GM18511 (cell line): ENCODE measurements at regions not wholly inside any gene's neighbourhood (a gene's known extent, or its start where the extent isn't known, plus 50 kb on each side); places are given as distances from the start of the nearest gene placed in this dataset.

Experiments
- ATAC-seq: cut with Tn5 transposase; IDR thresholded peaks from one replicate; pipeline ENCODE4 v1.9.1; 2021; ENCODE audit warnings: mild to moderate bottlenecking, moderate library complexity; ENCODE audit not compliant: unreplicated experiment

- ATAC-seq: no peak
Measured at GRCh38 chr15:31455499-31455898, 128.9 kb downstream of the KLF13 start.

GRCh38 chr15:31456354-31457060, 129.9 kb downstream of the KLF13 start:
- no peak for ATAC-seq

DNA sequence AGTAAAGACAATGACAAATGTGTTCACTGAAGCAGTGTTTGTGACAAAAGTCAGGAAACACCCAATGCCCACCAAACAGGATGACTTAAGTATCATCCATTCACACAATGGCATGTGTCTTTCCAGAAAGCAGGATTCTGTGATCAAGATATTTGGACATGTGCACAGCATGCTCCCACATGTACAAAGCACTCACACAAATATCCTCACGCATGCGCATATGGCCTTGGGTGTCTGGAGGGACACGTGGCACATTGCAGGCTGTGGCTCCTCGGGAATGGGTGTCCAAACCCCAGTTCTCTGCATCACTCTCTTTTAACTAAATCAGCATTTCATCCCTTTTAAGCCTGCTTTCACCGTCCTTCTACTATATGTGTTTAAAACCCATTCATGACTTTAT, 130.5 kb downstream of the KLF13 start:
- ATAC-seq: no peak

GRCh38 chr15:31457631-31458526, 131.2 kb downstream of the KLF13 start:
- no peak for ATAC-seq

DNA sequence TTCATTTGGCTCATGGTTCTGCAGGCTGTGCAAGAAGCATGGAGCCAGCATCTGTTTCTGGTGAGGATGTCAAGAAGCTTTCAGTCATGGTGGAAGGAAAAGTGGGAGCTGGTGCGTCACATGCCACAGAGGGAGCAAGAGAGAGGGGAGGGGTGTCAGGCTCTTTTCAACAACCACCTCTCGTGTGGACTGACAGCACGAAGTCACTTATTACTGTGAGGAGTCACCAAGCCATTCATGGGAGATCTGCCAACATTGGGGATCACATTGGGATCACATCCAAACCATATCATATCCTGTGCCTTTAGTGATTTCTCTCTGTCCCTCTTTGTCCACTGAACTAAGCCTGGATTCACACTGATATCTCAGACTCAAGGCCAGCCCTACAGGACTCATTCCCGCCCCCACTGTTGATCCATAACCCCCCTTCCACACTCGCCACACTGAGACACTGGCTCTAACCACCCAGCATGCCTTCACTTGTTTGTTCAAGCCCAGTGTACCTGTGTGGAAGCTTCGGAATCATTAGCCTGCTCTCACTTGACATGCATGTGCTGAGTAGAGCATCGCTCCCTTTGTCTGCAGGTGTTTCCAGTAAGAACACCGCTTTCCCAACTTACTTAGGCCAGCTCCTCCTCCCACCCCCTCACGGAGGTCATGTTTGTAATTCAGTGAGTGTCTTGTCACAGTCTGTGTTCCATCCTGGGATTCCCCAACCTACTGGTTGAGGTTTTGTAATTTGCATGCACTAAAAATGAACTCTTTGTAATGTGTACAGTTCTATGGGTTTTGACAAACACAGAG, 132.2 kb downstream of the KLF13 start:
- peak; percentile 98 for ATAC-seq

DNA sequence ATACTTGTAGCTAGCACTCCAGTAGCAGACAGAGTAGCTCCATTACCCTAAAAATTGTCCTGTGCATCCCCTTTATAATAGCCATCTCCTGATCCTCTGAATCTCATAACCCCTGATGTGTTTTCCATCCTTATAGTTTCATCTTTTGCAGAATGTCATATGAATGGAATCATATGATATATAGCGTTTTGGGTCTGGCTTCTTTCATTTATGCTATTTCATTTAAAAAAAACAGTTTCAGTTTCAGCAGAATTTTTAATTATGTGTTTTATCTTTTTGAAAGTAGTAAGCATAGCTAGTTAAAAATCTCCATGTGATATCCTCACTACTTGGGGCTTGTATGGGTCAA, 132.7 kb downstream of the KLF13 start:
- peak; percentile 23 for ATAC-seq

GRCh38 chr15:31461375-31461774, 134.7 kb downstream of the KLF13 start:
- ATAC-seq: no peak

DNA sequence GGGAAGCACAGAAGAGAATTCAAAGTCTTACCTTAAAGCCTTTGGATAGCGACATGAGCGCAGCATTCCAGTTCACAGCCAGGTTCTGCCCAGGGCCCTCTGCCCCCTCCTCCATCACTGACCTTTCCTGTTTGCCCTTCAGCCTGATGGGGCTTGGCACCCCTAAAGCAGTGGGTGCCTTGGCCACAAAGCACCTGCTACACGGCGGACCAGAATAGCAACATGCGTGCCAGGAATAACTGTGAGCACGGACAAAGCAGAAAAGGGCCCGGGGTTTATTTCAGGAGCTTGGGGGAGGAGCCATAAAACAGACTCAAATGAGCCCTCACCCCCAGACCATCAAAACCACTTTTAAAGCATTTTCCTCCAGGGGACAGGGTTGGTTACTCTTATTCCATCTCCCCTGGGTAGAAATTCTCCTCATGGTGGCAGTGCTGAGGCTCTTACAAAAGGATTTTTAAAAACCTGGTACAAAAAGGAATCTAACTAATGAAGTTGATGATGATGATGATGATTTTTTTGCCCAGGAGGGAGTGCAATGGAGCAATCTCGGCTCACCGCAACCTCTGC, 135.4 kb downstream of the KLF13 start:
- no peak for ATAC-seq

- ATAC-seq: no peak
Measured at GRCh38 chr15:31463521-31464102, 137.0 kb downstream of the KLF13 start.

DNA sequence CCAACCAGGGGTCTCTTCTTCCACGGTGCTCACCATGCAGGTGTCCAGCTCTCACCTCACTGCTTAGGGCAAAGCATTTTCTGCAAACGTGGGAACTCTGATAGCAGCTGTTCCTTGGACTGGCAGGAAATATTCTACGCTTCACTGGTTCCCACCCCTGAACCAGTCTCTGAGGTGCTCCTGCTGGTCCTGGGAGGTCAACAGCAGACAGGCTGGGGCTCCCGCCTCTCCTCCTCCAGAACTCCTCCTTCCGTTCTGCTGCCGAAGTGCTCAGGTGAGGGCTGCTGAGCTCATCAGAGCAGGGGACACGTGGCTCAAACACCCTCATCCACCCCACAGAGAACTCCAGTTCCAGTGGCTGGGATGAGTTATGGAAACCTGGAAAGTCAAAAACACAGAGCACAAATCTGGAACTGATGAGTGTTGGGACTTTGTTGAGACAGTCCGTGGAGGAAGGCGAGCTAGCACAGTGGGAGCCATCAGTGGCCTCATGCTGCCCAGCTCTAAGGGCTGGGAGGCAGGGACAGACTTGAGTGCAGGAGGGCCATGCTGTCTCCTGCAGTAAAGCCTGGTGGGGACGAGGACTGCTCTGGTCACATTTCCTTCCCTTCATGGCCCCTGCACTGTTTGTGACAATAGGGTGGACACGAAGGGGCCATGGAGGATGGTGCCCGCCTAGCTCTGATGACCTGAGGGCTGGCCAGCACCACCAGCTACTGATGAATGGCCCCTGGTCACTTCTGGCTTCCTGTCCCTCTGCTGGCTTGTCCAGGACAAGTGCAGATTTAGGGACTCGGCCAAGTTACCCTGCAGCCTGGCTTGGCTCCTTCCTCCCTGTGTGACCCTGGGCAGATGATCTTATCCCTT, 137.8 kb downstream of the KLF13 start:
- no peak for ATAC-seq

- ATAC-seq: no peak
Measured at GRCh38 chr15:31465083-31465955, 138.7 kb downstream of the KLF13 start.

- no peak for ATAC-seq
Measured at GRCh38 chr15:31467361-31467760, 140.7 kb downstream of the KLF13 start.

- no peak for ATAC-seq
Measured at GRCh38 chr15:31468911-31469785, 142.5 kb downstream of the KLF13 start.

GRCh38 chr15:31469786-31470525, 143.3 kb downstream of the KLF13 start:
- ATAC-seq: no peak

DNA sequence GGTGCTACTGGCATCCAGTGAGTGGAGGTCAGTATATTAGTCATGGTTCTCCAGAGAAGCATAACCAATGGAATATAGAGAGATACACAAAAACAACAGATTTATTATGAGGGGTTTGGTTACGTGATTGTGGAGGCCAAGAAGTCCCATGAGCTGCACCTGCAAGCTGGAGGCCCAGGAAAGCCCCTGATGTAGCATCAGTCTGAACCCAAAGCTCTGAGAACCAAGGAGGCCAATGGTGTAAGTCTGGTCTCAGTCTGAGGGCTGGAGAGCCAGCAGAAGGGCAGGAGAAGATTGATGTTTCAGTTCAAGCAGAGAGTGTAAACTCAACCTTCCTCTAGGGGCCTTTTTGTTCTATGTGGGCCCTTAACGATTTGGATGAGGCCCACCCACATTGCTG, 144.1 kb downstream of the KLF13 start:
- no peak for ATAC-seq

DNA sequence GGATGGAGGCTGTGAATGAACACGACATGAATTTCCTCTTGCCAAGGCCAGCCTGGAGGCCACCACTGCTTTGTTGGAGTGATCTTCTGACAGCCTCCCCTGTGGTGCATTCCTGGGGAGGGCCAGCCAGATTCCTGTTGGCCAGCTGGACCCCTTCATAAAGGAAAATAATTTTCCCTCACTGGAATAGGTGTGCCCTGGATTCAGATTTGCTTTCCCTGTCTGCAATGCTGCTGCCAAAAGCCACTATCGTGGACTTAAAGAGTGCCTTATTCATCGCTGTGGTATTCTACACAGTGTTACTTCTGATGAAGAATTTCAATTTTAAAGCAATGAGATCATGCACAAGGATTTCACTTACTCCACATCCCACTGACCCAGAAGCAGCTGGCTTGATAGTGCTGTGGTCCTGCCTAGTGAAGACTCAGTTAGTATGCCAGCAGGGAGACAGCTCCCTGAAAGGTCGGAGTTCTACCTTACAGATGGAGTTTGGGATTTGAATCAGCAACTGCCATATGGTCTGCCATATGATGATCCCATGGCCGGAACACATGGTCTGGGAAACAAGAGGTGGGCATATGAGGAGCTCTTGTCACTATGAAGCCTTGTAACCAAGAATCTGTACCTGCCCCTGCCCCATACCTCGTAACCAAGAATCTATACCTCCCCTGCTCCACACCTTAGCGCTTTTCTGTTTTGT, 145.2 kb downstream of the KLF13 start:
- ATAC-seq: no peak
